Activated naive CD4-positive, alpha-beta T cell treated with anti-CD3 and anti-CD28 coated beads, Interleukin-2, amount 50 U/mL, for 16 hours (primary cell): ENCODE measurements at regions not wholly inside any gene's neighbourhood (a gene's known extent, or its start where the extent isn't known, plus 50 kb on each side); places are given as distances from the start of the nearest gene placed in this dataset.

Source experiments
- DNase-seq: peaks from one replicate; pipeline ENCODE4 v3.0.0-alpha.2; 2020

- no peak for DNase-seq
These were observed 290.8 kb upstream of the SLCO3A1 start for GRCh38 chr15:91562698-91563097.

- no peak for DNase-seq
These were observed 288.9 kb upstream of the SLCO3A1 start for GRCh38 chr15:91564631-91565030.

- DNase-seq = no peak
These were observed 287.4 kb upstream of the SLCO3A1 start for GRCh38 chr15:91566141-91566540.

GRCh38 chr15:91568036-91568435 lies 285.5 kb upstream of the SLCO3A1 start:
- DNase-seq = no peak

- no peak for DNase-seq
These were observed 281.4 kb upstream of the SLCO3A1 start for GRCh38 chr15:91572110-91572509.

- DNase-seq = no peak
These were observed 277.4 kb upstream of the SLCO3A1 start for GRCh38 chr15:91576096-91576495.

- DNase-seq = no peak
These were observed 275.0 kb upstream of the SLCO3A1 start for GRCh38 chr15:91578511-91578910.

GRCh38 chr15:91584895-91585294 lies 268.6 kb upstream of the SLCO3A1 start:
- DNase-seq = no peak

- DNase-seq = no peak
These were observed 266.9 kb upstream of the SLCO3A1 start for GRCh38 chr15:91586560-91586959.

- peak; percentile 12 for DNase-seq
These were observed 264.1 kb upstream of the SLCO3A1 start for GRCh38 chr15:91589360-91589759.

- DNase-seq = no peak
These were observed 260.9 kb upstream of the SLCO3A1 start for GRCh38 chr15:91592567-91592966.

- DNase-seq = no peak
These were observed 260.4 kb upstream of the SLCO3A1 start for GRCh38 chr15:91593067-91593466.

GRCh38 chr15:91593653-91594052 lies 259.9 kb upstream of the SLCO3A1 start:
- no peak for DNase-seq

GRCh38 chr15:91599261-91599660 lies 254.2 kb upstream of the SLCO3A1 start:
- DNase-seq = no peak

GRCh38 chr15:91603384-91604080 lies 250.0 kb upstream of the SLCO3A1 start:
- DNase-seq = no peak

- no peak for DNase-seq
These were observed 249.4 kb upstream of the SLCO3A1 start for GRCh38 chr15:91604122-91604521.

- DNase-seq = no peak
These were observed 247.9 kb upstream of the SLCO3A1 start for GRCh38 chr15:91605576-91605975.

GRCh38 chr15:91609231-91609630 lies 244.3 kb upstream of the SLCO3A1 start:
- no peak for DNase-seq

GRCh38 chr15:91609966-91610365 lies 243.5 kb upstream of the SLCO3A1 start:
- no peak for DNase-seq

- DNase-seq = no peak
These were observed 241.8 kb upstream of the SLCO3A1 start for GRCh38 chr15:91611561-91612323.

- DNase-seq = no peak
These were observed 233.3 kb upstream of the SLCO3A1 start for GRCh38 chr15:91620229-91620628.

- DNase-seq = no peak
These were observed 231.3 kb upstream of the SLCO3A1 start for GRCh38 chr15:91622235-91622634.

- no peak for DNase-seq
These were observed 230.7 kb upstream of the SLCO3A1 start for GRCh38 chr15:91622711-91623342.

- DNase-seq = no peak
These were observed 229.0 kb upstream of the SLCO3A1 start for GRCh38 chr15:91624353-91624968.
